Amniotic epithelial cell (primary cell): ENCODE measurements at regions not wholly inside any gene's neighbourhood (a gene's known extent, or its start where the extent isn't known, plus 50 kb on each side); places are given as distances from the start of the nearest gene placed in this dataset.

Source experiments
- DNase-seq: peaks from one replicate; pipeline ENCODE4 v3.0.0-alpha.2; 2010; ENCODE audit warnings: low read depth

DNA sequence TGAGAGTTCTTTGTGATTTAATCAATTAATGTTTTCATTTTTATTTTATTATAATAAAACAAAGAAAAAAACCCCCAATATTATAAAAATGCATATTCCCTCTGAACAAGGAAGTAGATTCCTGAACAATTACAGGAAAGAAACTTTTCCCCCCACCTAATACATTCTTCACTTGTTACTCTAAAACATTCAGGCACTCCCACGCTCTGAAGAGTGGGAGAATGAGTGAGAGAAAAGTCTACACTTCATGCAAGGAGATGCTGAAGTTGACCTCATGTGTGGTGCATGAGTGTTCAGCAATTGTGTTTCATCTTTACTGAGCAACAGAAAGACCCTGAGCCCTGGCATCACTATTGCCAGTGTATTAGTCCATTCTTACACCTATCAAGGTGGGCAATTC is 244.2 kb upstream of the IGFBP3 start:
- DNase-seq: peak; percentile 93

DNA sequence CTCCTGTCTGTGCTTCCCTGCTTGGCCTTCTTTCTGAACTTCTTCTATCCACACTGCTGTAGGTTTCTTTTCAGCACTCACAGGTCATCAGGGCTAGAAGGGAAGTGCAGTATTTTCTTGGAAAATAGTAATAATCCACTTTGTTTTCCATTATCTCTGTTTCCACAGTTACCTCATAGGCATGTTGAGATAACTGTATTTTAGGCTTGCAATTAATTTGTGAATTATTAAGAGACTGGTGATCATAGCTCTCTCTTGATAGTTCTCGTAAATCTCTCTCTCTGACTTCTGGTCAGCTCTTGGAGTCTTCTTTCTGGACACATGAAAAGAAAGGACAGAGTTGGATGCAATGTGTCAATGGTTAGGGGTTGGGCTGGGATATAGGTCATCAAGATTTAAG is 243.6 kb upstream of the IGFBP3 start:
- DNase-seq: no peak

DNA sequence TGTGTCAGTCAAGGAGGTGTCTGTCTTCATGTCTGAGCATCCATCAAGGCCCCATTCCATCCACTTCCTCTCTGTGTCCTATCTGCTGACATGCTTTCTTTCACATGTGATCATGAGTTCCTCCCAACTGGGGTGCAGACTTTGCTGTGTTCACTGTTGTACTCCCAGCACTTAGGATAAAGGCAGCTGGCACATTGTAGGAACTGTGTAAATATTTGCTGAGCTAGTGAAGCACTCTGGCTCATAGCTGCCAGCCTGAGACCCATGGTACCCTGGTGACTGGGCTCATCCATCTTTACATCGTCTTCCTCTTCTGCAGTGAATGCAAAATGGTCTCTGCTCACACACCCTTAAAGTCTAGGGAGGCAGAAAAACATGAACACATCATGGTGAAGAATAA is 242.2 kb upstream of the IGFBP3 start:
- DNase-seq: no peak

DNA sequence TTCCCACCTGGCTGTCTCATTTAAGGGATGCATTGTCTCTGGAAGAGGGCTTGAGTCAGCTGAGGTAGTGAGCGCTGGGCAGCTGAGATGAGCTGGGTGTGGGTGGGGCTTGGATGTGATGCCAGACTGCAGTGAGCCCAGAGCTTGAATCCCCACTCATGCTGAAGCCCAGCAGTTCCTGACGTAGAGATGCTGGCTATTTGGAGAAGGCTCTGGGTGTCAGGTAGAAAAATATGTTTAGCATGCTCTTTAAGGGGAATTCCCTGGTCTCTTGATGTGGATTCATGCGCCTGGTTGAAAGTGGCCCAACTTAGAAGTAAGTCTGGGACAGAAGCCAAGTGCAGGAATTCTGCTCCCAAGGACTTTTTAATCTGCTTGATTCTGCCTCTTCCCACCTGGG is 241.5 kb upstream of the IGFBP3 start:
- no peak for DNase-seq

DNA sequence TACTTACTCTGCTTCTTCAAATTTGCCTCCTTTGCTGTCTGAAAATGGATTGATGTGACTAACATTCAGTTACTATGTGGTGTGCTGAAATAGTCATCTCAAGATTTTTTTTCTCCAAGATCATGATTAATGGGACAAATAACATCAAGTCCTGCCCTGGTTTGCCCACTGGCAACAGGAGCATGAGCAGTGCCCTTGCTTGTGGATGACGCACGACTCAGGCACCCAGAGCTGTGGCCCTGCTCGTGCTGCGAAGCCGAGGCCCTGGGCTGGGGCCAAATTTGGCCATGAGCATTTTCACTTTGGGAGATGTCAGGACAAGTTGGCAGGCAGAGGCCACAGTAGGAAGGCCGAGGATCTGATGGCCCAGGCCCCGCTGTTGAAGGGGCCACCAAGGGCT is 239.8 kb upstream of the IGFBP3 start:
- no peak for DNase-seq

DNA sequence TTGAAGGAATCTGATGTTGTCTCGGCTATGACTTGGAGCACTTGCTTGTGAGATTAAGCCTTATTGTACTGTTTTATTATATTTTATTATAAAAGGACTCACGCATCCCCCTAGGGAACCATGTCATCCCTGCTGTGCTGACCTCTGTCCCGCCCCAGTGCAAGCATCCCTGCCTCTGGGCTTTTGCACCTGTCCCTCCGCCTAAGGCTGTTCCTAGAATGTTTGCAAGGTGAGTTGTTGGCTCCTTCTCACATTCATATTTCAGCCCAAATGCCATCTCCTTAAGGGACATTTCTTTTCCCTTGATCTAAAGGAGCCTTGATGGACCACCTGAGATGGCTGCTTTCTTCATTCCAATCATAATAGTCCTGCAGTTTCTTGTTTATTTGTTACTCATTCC is 236.9 kb upstream of the IGFBP3 start:
- no peak for DNase-seq

DNA sequence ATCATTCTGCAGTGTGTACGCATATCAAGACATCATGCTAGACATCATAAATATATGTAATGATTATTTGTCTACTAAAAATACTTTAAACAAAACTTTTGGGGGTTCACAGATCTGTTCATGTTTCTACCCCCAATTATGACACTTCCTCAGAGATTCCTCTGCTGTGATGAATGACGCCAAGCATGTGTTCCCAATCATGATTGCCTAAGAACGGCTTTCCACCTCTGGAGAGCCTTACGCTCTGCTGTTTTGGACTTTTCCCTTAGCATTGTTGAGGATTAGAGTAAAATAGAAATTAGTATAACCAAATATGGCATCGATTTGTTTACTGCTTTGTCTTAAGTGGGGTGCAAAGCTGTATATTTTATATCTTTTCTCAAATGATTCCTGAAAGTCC is 236.3 kb upstream of the IGFBP3 start:
- no peak for DNase-seq

DNA sequence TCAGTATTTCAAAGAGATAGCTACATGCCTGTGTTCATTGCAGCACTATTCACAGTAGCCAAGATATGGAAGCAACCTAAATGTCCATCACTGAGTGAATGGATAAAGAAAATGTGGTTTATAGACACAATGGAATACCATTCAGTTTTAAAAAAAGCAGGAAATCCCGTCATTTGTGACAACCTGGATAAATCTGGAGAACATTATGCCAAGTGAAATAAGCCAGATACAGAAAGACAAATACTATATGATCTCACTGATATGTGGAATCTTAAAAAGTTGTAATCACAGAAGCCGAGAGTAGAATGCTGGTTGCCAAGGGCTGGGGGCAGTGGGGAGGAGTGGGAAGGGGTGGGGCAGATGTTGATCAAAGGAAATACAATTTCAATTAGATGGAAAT is 235.8 kb upstream of the IGFBP3 start:
- DNase-seq: no peak

DNA sequence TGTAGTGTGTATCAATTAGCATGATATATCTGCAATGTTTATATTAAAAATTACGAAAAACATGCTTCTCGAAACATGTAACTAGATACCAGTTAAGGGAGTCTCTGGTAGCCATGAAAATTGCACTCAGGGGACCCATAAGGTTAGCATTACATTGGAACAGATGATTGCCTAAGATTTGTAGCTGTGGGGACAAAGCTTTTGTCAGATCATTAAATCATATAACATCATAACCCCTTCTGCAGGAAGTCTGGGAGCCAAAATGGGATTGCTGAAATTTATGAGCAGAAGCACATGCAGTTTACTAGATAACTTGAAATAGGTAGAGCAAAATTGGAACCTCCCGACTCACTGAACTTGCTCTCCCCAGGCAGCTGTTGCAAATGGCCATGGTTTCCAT is 235.0 kb upstream of the IGFBP3 start:
- no peak for DNase-seq

DNA sequence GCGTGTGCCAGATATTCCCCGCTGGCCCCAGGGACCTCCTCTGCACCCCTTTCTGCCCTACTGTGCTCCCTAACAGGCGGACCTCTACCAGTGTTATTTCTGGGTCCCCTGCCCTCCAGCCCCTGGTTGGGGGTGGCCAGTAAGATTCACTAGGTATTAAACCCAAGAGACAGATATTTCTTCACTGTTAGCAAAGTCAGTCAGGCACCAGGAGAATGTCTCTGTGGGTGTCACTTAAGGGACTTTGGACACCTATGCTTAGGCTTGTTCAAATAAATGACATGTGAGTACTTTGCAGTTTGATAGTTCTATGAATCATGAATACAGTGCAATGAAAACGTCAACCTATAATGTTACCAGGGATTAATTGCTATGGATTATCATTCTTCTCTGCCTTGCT is 234.3 kb upstream of the IGFBP3 start:
- DNase-seq: no peak

DNA sequence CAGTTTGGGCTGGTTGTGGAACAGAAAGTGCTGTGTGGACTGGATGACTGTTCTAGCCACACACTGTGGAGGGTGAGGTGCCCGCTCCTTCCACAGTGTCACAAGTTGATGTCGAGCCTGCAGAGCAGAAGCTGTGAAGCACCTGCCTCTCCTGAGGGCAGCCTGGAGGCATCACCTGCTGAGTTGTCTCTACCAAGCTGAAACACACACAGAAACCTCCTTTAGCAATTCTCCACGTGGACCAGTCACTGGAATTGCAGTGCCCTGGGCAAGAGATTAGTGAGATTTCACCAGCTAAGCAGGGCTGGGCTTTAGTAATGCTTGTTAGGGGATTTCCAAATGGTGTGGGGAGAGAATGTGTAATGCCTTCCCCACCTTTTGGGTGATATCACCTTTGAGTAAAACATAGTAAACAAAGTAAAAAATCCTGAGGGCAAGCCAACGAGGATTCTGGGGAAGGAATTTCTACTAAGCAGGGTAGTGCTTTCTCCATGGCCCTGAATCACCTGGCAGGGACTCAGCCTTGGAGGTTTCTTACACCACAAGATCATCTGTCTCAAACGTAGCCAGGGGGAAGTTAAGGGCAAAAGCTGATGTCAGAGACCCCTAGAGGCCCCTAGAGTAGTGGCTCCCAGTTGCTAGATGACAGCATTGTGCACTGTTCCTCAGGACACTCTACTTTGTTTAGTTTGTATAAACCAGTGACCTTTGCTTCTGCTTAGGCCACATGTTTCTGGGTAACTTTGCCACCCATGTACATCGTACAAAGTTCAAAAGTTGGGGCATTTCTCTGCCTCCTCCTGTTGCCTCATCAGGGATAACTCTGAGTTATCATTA is 233.1 kb upstream of the IGFBP3 start:
- DNase-seq: peak; percentile 44

DNA sequence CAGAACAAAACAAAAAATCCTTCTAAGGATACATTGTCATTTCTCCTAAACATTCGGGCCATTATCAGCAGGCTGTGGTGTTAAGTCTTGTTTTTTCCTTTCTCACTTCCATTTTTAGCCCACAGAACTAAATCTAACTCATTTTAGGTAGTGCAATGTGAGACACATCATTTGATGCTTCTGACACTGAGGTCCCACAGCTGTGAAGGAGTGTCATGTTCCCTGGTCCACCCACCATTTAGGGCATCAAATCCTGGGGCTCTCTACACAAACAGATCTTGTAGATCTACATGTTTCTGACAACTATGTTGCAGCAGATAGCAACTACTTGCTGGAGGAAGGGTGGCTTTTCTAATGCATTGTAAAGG is 232.5 kb upstream of the IGFBP3 start:
- no peak for DNase-seq

DNA sequence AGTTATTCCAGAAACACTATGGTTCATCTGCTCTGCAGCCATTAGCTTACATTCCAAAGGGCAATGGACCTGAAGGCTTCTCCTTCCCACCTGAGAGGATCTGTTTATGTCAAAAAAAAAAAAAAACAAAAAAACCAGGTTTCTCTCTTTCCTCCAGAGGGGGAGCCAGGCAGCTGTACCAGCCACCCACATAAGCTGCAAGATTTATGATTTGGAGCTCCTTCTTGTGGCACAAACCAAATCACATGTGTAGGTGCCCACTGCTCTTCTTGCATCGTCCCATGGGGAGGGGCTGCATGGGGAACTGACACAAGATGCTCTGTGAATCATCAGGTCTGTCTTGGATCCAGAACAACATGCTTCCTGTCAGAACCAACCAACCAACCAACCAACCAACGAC is 231.6 kb upstream of the IGFBP3 start:
- DNase-seq: no peak

DNA sequence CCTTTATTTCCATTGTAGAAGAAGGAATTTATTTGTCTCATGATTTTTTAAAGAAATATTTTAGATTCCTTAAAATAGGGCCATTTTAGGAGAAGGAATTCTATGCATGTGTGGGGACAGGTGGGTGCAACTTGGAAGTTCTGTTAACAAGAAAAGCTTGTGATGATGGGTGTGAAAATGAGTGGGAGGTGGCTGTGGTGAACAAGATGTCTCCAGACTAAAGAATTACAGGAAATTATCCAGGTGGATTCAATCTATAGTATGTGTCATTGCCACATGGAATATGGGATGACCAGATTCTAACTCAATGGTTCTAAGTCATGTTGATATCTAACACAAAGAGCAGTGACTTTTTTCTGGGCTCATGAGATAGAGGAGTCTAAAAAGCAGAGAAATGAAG is 229.6 kb upstream of the IGFBP3 start:
- DNase-seq: no peak

DNA sequence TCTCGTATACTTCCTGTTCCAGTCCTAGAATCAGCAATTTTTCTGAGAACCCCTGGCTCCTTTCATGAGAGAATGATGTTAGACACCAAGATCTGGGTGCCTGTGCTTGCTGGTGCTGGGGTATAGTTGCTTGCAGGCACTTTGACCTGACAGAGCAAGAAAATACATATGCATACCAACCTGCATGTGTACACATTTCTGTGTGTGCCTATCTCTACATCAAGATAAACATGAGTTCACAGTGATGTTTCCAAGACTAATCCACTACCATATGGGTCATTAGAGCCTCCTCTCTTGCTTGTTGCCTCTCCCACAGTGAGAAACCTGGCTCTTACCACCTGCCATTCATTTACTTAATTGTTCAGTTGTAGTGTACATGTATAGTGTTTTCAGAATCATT is 229.1 kb upstream of the IGFBP3 start:
- DNase-seq: no peak

DNA sequence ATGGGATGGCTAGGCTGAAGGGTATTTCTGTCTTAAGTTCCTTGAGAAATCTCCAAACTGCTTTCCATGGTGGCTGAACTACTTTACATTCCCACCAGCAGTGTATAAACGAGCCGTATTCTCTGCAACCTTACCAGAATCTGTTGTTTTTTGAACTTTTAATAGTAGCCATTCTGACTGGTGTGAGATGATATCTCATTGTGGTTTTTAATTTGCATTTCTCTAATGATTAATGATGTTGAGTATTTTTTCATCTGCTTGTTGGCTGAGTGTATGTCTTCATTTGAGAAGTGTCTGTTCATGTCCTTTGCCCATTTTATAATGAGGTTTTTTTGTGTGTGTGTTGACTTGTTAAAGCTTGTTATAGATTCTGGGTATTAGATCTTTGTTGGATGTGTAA is 226.8 kb upstream of the IGFBP3 start:
- DNase-seq: no peak

DNA sequence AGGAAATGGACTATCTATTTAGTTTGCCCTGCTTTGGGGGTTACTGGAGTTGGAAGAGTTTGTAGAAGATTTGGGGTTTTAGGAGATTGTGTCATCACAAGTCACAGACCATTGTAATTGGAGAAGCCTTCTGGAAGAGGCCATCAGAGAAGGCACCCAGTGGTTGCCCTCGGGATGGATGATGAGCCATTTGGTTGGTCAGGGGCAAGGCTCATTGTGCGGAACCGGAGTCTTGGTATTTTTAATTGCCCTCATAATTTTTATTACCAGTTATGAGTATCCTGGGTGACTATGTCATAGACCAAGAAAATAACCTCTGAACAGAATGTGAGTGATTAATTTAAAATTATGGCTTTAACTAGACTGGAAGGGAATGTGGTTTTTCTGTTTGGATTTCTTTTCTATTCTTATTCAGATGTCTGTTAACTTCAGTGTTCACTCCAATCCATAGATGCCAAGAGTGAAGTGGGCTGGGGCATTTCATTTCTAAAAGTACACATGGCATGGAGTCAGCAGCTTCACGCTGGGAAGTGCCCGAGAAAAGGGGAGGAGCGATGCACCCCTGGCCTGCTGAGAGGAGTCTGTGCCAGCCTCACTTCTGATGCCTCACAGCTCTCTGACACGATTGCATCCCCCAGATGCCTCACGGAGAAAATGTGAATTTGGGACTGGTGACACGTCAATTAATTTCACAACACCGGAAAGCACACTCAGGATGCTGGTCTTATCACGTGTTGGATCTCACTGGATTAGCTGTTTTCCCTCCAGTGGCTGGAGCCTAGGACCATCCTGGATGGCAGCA is 225.6 kb upstream of the IGFBP3 start:
- DNase-seq: peak; percentile 54

DNA sequence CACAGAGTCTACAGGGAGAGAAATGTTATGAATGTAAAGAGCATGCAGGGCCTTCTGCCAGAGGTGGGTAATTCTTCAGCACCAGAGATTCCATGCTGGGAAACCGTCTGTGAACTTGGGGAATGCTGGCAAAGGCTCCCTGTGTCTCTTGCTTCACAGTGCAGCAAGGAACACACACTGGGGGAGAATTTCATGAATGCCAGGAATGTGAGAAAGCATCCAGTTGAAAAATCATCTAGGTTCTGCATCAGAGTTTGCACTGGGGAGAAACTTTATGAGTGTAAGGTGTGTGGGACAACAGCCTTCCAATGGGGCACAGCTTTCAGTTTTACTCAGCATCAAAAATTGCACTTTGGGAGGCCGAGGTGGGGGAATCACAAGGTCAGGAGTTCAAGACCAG is 224.3 kb upstream of the IGFBP3 start:
- DNase-seq: peak; percentile 98

DNA sequence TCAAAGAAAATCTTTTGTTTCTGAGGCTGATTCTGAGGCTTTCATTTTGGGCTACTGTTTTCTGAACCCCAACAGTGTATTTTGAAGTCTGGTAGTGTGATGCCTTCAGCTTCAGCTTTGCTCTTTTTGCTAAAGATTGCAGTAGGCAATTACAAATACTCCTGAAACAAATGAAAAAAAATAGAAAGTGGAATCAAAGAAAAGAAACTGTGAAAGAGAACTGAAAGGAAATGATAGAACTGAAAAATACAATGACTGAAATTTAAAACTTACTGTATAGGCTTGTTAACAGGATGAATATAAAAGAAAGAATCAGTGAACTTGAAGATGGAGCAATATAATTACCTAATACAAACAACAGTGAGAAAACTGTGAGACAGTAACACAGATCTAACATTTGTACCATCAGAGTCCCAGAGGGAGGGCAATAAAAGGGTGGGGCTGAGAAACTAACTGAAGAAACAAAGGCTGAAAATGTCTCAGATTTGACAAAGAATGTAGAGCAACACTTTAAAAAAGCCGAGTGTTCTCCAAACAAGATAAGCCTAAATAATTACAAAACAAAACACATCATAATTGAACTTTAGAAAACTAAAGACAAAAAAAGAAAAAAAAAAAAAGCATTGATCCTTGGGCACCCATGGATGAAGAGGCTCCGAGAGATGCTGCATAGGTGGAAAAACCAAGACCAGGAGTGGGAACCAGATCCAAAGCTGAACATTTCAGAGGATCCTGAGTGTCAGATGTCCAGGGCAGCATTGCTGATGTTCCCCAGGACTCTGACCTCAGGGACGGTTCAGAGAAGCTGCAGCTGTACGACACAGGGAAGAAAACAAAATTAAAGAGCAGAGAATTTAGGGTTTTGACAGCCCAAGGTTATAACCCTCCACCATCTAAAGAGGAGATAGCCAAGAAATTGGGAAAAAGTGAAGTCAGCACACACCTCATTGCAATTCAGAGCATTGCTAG is 223.2 kb upstream of the IGFBP3 start:
- DNase-seq: no peak

DNA sequence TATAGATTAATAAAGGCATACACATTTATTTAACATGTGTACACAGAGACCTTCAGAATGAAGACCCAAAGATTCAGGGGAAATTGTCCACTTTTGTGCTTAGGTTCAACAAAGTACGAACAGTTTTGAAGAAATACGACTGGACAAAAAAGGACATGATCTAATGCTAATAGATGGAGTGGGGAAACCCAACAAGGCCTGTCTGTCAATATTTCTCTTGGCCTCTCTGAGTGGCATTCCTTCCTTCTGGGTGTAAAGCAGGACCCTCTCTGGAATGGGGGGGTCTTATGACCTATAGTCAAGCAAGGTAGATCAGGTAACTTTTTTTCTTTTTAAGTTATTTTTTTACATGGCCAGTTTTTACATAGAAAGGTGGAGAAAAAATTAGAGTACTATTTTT is 222.3 kb upstream of the IGFBP3 start:
- no peak for DNase-seq

DNA sequence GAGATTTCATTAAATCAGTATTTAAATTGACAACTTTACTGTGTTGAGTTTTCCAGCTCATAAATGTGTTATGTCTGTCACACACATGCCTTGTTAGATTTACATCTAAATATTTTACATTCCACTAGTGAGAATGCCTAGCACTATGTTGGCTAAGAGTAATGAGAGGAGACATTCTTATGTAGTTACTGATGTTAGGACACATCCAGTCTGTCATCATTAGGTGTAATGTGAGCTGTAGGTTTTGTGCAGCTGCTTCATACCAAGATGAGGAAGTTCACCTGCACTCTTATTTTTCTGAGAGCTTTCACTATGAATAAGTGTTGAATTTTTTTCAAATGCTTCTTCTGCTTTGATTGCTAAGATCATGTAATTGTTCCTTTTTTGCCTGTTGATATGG is 218.0 kb upstream of the IGFBP3 start:
- peak; percentile 83 for DNase-seq

DNA sequence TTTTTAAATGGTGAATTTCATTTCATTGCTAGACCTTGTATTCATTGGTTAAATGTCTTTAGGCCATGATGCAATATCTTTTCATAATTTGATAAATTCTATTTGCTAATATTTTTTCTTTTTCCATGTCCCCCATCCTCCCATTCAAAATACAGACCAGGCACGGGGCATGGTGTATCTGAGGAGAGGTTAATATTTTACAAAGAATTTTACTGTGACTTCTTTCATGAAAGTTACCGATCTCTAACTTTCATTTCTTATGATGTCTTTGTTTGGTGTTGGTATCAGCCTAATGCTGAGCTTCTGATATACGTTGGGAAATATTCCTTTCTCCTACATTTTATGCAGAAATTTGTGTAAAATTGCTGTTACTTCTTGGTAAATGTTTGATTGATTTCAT is 216.7 kb upstream of the IGFBP3 start:
- no peak for DNase-seq

DNA sequence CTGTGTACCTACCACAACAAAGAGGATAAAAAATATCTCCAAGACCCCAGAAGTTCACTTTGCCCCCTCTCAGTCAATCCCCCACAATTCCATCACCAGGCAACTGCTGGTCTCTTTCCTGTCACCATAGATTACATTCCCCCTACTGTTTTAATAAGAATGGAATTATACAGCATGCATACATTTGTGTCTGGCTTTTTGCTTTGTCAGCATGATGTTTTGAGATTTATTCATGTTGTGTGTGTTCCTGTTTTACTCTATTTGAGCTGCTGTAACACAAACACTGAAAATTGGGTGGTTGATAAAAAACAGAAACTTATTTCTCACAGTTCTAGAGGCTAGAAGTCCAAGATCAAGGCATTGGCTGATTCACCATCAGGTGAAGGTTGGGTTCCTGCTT is 214.5 kb upstream of the IGFBP3 start:
- DNase-seq: no peak
